Pancreas (tissue), 10 donors: ENCODE measurements at regions not wholly inside any gene's neighbourhood (a gene's known extent, or its start where the extent isn't known, plus 50 kb on each side); places are given as distances from the start of the nearest gene placed in this dataset.

Source experiments
- ATAC-seq, 4 donors: fragments of 200-7000 bp; cut with Tn5 transposase; one replicate each; pipeline versions ENCODE4 v1.8.0 to v1.9.1; 2020; ENCODE audit warnings: mild to moderate bottlenecking in 4 of 4, moderate library complexity in 4 of 4
- DNase-seq, 6 donors: peaks; one replicate each; pipeline ENCODE4 v3.0.0-alpha.2; 2020
- FAIRE-seq: peaks from 2 replicates; lab custom pipeline; 2012; peaks lifted over from hg19 to GRCh38; lab: Jason Lieb, UNC
- H3K27ac ChIP-seq, 4 donors: fragments of 200-600 bp; sonication (generic); 1 replicate in 3 of 4; 2 replicates in 1 of 4; pipeline versions ENCODE4 v1.5.0 to v1.8.0; 2020
- H3K27me3 ChIP-seq, 4 donors: fragments of 200-600 bp; one replicate each; pipeline ENCODE4 v1.8.0; 2021
- H3K36me3 ChIP-seq, 3 donors: fragments of 200-600 bp; sonication (generic) in 1 of 3; one replicate each; pipeline versions ENCODE4 v1.5.0 to v1.8.0; 2020 to 2021
- H3K4me1 ChIP-seq, 3 donors: fragments of 200-600 bp; one replicate each; pipeline ENCODE4 v1.8.0; 2021
- H3K4me3 ChIP-seq, 4 donors: fragments of 200-600 bp; sonication (generic) in 2 of 4; one replicate each; pipeline versions ENCODE4 v1.5.0 to v1.8.0; 2020 to 2021
- H3K9me3 ChIP-seq, 4 donors: fragments of 200-600 bp; one replicate each; pipeline ENCODE4 v1.8.0; 2021
- CTCF ChIP-seq, 4 donors: fragments of 200-600 bp; sonication (generic) in 3 of 4; IDR thresholded peaks; one replicate each; pipeline versions ENCODE4 v1.5.0 to v1.8.0; 2021; ENCODE audit warnings: antibody characterized with exemption in 4 of 4
- WGBS, 2 donors: extraction: QIAGEN DNeasy Blood & Tissue Kit; methylation state at CpG; one replicate each; pipeline ENCODE4 v1.1.7; 2013; 5-methylcytosine and 5-hydroxymethylcytosine counted together
- intact Hi-C, 3 donors: fragments of 100-400 bp; cut with DNase I; formaldehyde crosslinking; loops; one replicate each; pipeline versions ENCODE4 v1.11.1 to v1.14.2; 2022
- donor health status: healthy with polysubstance abuse.
- donor health status: DM: no; HTN: no; CAD: no; lungs with moderate emphysema.
- donor health status: DM: no; HTN: no; CAD: no.
- donor health status: control.
- donor health status: control.
- donor health status: Bipolar disorder and iron deficiency.
- donor health status: DM: yes; HTN: yes; CAD: no.
- donor health status: DM: no; HTN: no; CAD: no.
- donor health status: DM: no; HTN: no; CAD: no.
- donor health status: DM: yes; HTN: yes; CAD: no.

- FAIRE-seq (no peak), ATAC-seq (no peak), DNase-seq (no peak)
- no peaks in the 10 kb centered on the region for H3K27me3 ChIP-seq
- H3K9me3 ChIP-seq, result no peaks in the 10 kb centered on the region
- no peak overlapping the region for H3K4me3 ChIP-seq
- WGBS, 2 donors, result 51 to 52% methylated on average over 2 of the region's 2 CpGs
- H3K4me1 ChIP-seq, result no peaks in the 10 kb centered on the region
- no peaks in the 10 kb centered on the region for H3K36me3 ChIP-seq
- intact Hi-C loops, result no loop called here
- H3K27ac ChIP-seq, result no peak overlapping the region
- no peak for TF ChIP-seq CTCF (IDR thresholded peaks at IDR 0.05)
Measured at GRCh38 chr2:224258059-224258458, 143.8 kb downstream of the FAM124B start.

- ATAC-seq (no peak), FAIRE-seq (no peak), DNase-seq (no peak)
- H3K36me3 ChIP-seq, result no peaks in the 10 kb centered on the region
- no peaks in the 10 kb centered on the region for H3K4me1 ChIP-seq
- H3K4me3 ChIP-seq, result no peak overlapping the region
- H3K27ac ChIP-seq, result no peak overlapping the region
- H3K27me3 ChIP-seq, result no peaks in the 10 kb centered on the region
- WGBS, 2 donors, result 48 to 83% methylated on average over 2 of the region's 2 CpGs
- intact Hi-C loops, result no loop called here
- TF ChIP-seq CTCF (IDR thresholded peaks at IDR 0.05), result no peak
- H3K9me3 ChIP-seq, result no peaks in the 10 kb centered on the region
Measured at GRCh38 chr2:224257156-224257555, 144.8 kb downstream of the FAM124B start.

- no peaks in the 10 kb centered on the region for H3K27me3 ChIP-seq
- WGBS, 2 donors, result 94 to 95% methylated on average over 1 of the region's 1 CpG
- H3K36me3 ChIP-seq, result no peaks in the 10 kb centered on the region
- no peak overlapping the region for H3K4me3 ChIP-seq
- ATAC-seq (no peak), DNase-seq (no peak), FAIRE-seq (no peak)
- peaks cover 0 to 6% (median 0%) of the 10 kb centered on the region in 3 donors for H3K4me1 ChIP-seq
- H3K27ac ChIP-seq, result no peak overlapping the region
- no peaks in the 10 kb centered on the region for H3K9me3 ChIP-seq
- intact Hi-C loops, result no loop called here
- TF ChIP-seq CTCF (IDR thresholded peaks at IDR 0.05), result no peak
Measured at GRCh38 chr2:224253464-224253863, 148.4 kb downstream of the FAM124B start.

GRCh38 chr2:224252631-224253030 is 149.3 kb downstream of the FAM124B start:
- H3K36me3 ChIP-seq, result no peaks in the 10 kb centered on the region
- no peak for FAIRE-seq
- H3K4me3 ChIP-seq, result no peak overlapping the region
- H3K27ac ChIP-seq, result no peak overlapping the region
- intact Hi-C loops, result no loop called here
- ATAC-seq, result no peak
- no peaks in the 10 kb centered on the region for H3K9me3 ChIP-seq
- no peak for DNase-seq
- H3K4me1 ChIP-seq, result peaks cover 0 to 6% (median 0%) of the 10 kb centered on the region in 3 donors
- TF ChIP-seq CTCF (IDR thresholded peaks at IDR 0.05), result no peak
- no peaks in the 10 kb centered on the region for H3K27me3 ChIP-seq

- no peak overlapping the region for H3K27ac ChIP-seq
- no peak for TF ChIP-seq CTCF (IDR thresholded peaks at IDR 0.05)
- DNase-seq, result no peak
- no peaks in the 10 kb centered on the region for H3K9me3 ChIP-seq
- no peak for FAIRE-seq
- ATAC-seq, result no peak
- H3K4me3 ChIP-seq, result no peak overlapping the region
- no peaks in the 10 kb centered on the region for H3K36me3 ChIP-seq
- intact Hi-C loops, result no loop called here
- WGBS, 2 donors, result 91 to 98% methylated on average over 1 of the region's 1 CpG
- H3K27me3 ChIP-seq, result no peaks in the 10 kb centered on the region
- H3K4me1 ChIP-seq, result peaks cover 0 to 6% (median 0%) of the 10 kb centered on the region in 3 donors
Measured at GRCh38 chr2:224248944-224249371, 152.9 kb downstream of the FAM124B start.
